ENCODE measurements at regions not wholly inside any gene's neighbourhood (a gene's known extent, or its start where the extent isn't known, plus 50 kb on each side); places are given as distances from the start of the nearest gene placed in this dataset.

GRCh38 chr14:38884109-38884508, 218.9 kb downstream of the SEC23A start:
- no peak for TF ChIP-seq CTCF (IDR thresholded peaks at IDR 0.05)
- no peak overlapping the region for H3K4me3 ChIP-seq

GRCh38 chr14:38883127-38883526, 219.9 kb downstream of the SEC23A start:
- no peak for DNase-seq
- no peak for ATAC-seq
- H3K9me3 ChIP-seq: no peaks in the 10 kb centered on the region
- no peaks in the 10 kb centered on the region for H3K27me3 ChIP-seq
- H3K4me3 ChIP-seq: no peak overlapping the region
- TF ChIP-seq CTCF (IDR thresholded peaks at IDR 0.05): no peak
- peaks cover 0 to 32% (median 5%) of the 10 kb centered on the region in 9 donors for H3K4me1 ChIP-seq
- no peaks in the 10 kb centered on the region for H3K36me3 ChIP-seq
- no peak overlapping the region for H3K27ac ChIP-seq
- WGBS, 2 donors: 92% methylated on average over 3 of the region's 3 CpGs
- intact Hi-C loops (cut with DNase I): loop anchor here in 1 of 10 donors (10.0 kb wide), 1 partner anchor 112 kb away; no protein-coding TSS in a partner anchor

More at GRCh38 chr14:38884109-38884508, 218.9 kb downstream of the SEC23A start:
- intact Hi-C loops (cut with DNase I): loop anchor here in 1 of 10 donors (10.0 kb wide), 1 partner anchor 111 kb away; no protein-coding TSS in a partner anchor
- ATAC-seq: no peak
- peaks cover 0 to 23% (median 0%) of the 10 kb centered on the region in 9 donors for H3K4me1 ChIP-seq
- H3K9me3 ChIP-seq: no peaks in the 10 kb centered on the region
- DNase-seq: no peak
- H3K27me3 ChIP-seq: no peaks in the 10 kb centered on the region
- no peak overlapping the region for H3K27ac ChIP-seq
- no peaks in the 10 kb centered on the region for H3K36me3 ChIP-seq

GRCh38 chr14:38882533-38882932, 220.5 kb downstream of the SEC23A start:
- H3K4me1 ChIP-seq: peaks cover 0 to 38% (median 5%) of the 10 kb centered on the region in 9 donors
- H3K4me3 ChIP-seq: no peak overlapping the region
- TF ChIP-seq CTCF (IDR thresholded peaks at IDR 0.05): no peak
- H3K27me3 ChIP-seq: no peaks in the 10 kb centered on the region
- intact Hi-C loops (cut with DNase I): loop anchor here in 1 of 10 donors (10.0 kb wide), 1 partner anchor 112 kb away; no protein-coding TSS in a partner anchor
- no peaks in the 10 kb centered on the region for H3K9me3 ChIP-seq
- ATAC-seq (no peak), DNase-seq (no peak)
- no peaks in the 10 kb centered on the region for H3K36me3 ChIP-seq
- H3K27ac ChIP-seq: no peak overlapping the region

- no peaks in the 10 kb centered on the region for H3K36me3 ChIP-seq
- DNase-seq (no peak), ATAC-seq (no peak)
- H3K4me3 ChIP-seq: no peak overlapping the region
- no peaks in the 10 kb centered on the region for H3K27me3 ChIP-seq
- H3K4me1 ChIP-seq: peaks cover 0 to 38% (median 5%) of the 10 kb centered on the region in 9 donors
- WGBS, 2 donors: 48 to 49% methylated on average over 3 of the region's 3 CpGs
- no peak for TF ChIP-seq CTCF (IDR thresholded peaks at IDR 0.05)
- H3K9me3 ChIP-seq: no peaks in the 10 kb centered on the region
- peak overlapping the region in 5 of 10 donors; percentile 10 to 60 (median 32) for H3K27ac ChIP-seq
- intact Hi-C loops (cut with DNase I): loop anchor here in 1 of 10 donors (10.0 kb wide), 1 partner anchor 114 kb away; no protein-coding TSS in a partner anchor
Measured at GRCh38 chr14:38880643-38881524, 222.2 kb downstream of the SEC23A start.

Measured in heart right ventricle (tissue), 16 donors.